Liver (tissue), 8 donors: ENCODE measurements at regions not wholly inside any gene's neighbourhood (a gene's known extent, or its start where the extent isn't known, plus 50 kb on each side); places are given as distances from the start of the nearest gene placed in this dataset.

ENCODE experiments used
- DNase-seq: peaks from one replicate; pipeline ENCODE4 v3.0.0-alpha.2; 2017; ENCODE audit warnings: low spot score
- H3K27ac ChIP-seq, 2 donors: one replicate each; pipeline ENCODE4 v1.7.0; 2013; ENCODE audit warnings: inconsistent platforms in 2 of 2, low read length in 2 of 2, control low read depth in 1 of 2, low read depth in 1 of 2, mild to moderate bottlenecking in 1 of 2
- H3K27me3 ChIP-seq, 4 donors: one replicate each; pipeline versions ENCODE4 v1.6.1 to v1.7.0; 2013; ENCODE audit warnings: low read length in 3 of 4, inconsistent platforms in 1 of 4, mild to moderate bottlenecking in 1 of 4, moderate library complexity in 1 of 4; ENCODE audit not compliant: control insufficient read depth in 4 of 4, insufficient read depth in 4 of 4
- H3K36me3 ChIP-seq, 4 donors: one replicate each; pipeline versions ENCODE4 v1.6.1 to v1.7.0; 2013; ENCODE audit warnings: low read length in 3 of 4, mild to moderate bottlenecking in 3 of 4, low read depth in 1 of 4, moderate library complexity in 1 of 4; ENCODE audit not compliant: control insufficient read depth in 4 of 4, insufficient read depth in 3 of 4
- H3K4me1 ChIP-seq, 4 donors: one replicate each; pipeline versions ENCODE4 v1.6.1 to v1.7.0; 2013; ENCODE audit warnings: low read length in 3 of 4, mild to moderate bottlenecking in 3 of 4, moderate library complexity in 1 of 4; ENCODE audit not compliant: control insufficient read depth in 4 of 4, insufficient read depth in 4 of 4
- H3K4me3 ChIP-seq, 3 donors: one replicate each; pipeline versions ENCODE4 v1.6.1 to v1.7.0; 2013; ENCODE audit warnings: low read length in 3 of 3, control low read depth in 1 of 3, low read depth in 1 of 3, mild to moderate bottlenecking in 1 of 3
- H3K9ac ChIP-seq, 2 donors: one replicate each; pipeline ENCODE4 v1.7.0; 2013; ENCODE audit warnings: low read length in 2 of 2, mild to moderate bottlenecking in 2 of 2, moderate library complexity in 2 of 2, control low read depth in 1 of 2, low read depth in 1 of 2
- H3K9me3 ChIP-seq, 4 donors: one replicate each; pipeline versions ENCODE4 v1.6.1 to v1.7.0; 2013; ENCODE audit warnings: low read length in 3 of 4; ENCODE audit not compliant: control insufficient read depth in 4 of 4
- EGR1 ChIP-seq, 2 donors: IDR thresholded peaks; 2 replicates each; pipeline ENCODE4 v1.6.1; 2016 to 2018; ENCODE audit warnings: antibody characterized with exemption in 2 of 2, low read depth in 2 of 2
- FOXA1 ChIP-seq: IDR thresholded peaks from 2 replicates; pipeline ENCODE4 v1.6.1; 2016; ENCODE audit warnings: antibody characterized with exemption
- FOXA2 ChIP-seq: IDR thresholded peaks from 2 replicates; pipeline ENCODE4 v1.6.1; 2016; ENCODE audit warnings: antibody characterized with exemption
- HNF4A ChIP-seq, 2 donors: conservative IDR thresholded peaks; 2 replicates each; pipeline ENCODE4 v1.6.1; 2016; ENCODE audit warnings: antibody characterized with exemption in 2 of 2, mild to moderate bottlenecking in 2 of 2
- HNF4G ChIP-seq: IDR thresholded peaks from 2 replicates; pipeline ENCODE4 v1.6.1; 2016; ENCODE audit warnings: antibody characterized with exemption
- JUND ChIP-seq, 2 donors: IDR thresholded peaks; 2 replicates each; pipeline ENCODE4 v1.6.1; 2016; ENCODE audit warnings: antibody characterized with exemption in 2 of 2
- NR2F2 ChIP-seq: IDR thresholded peaks from 2 replicates; pipeline ENCODE4 v1.6.1; 2016; ENCODE audit warnings: antibody characterized with exemption
- RAD21 ChIP-seq, 2 donors: IDR thresholded peaks; 2 replicates each; pipeline ENCODE4 v1.6.1; 2016; ENCODE audit warnings: antibody characterized with exemption in 2 of 2, mild to moderate bottlenecking in 2 of 2
- RXRA ChIP-seq, 2 donors: IDR thresholded peaks; 2 replicates each; pipeline ENCODE4 v1.6.1; 2017 to 2018; ENCODE audit warnings: antibody characterized with exemption in 2 of 2, mild to moderate bottlenecking in 1 of 2
- SP1 ChIP-seq: IDR thresholded peaks from 2 replicates; pipeline ENCODE4 v1.6.1; 2018; ENCODE audit warnings: antibody characterized with exemption, mild to moderate bottlenecking
- YY1 ChIP-seq: IDR thresholded peaks from 2 replicates; pipeline ENCODE4 v1.6.1; 2016; ENCODE audit warnings: antibody characterized with exemption, mild to moderate bottlenecking
- whole genome bisulfite sequencing: extraction: QIAGEN DNeasy Blood & Tissue Kit; methylation state at CpG from one replicate; pipeline ENCODE4 v1.1.7; 2013; 5-methylcytosine and 5-hydroxymethylcytosine counted together
- TF ChIP-seq, protein P1 (sequence below): IDR thresholded peaks from 2 replicates; pipeline ENCODE4 v1.6.1; 2016; ENCODE audit warnings: antibody characterized with exemption
- TF ChIP-seq, protein P2 (sequence below): IDR thresholded peaks from 2 replicates; pipeline ENCODE4 v1.6.1; 2016; ENCODE audit warnings: antibody characterized with exemption
- TF ChIP-seq, protein P3 (sequence below): fragments of 150-350 bp; IDR thresholded peaks from 2 replicates; pipeline ENCODE4 v1.5.1; 2017; ENCODE audit warnings: improper control_type of control experiment, low read depth, low read length; ENCODE audit not compliant: missing input control
- TF ChIP-seq, protein P4 (sequence below): IDR thresholded peaks from 2 replicates; pipeline ENCODE4 v1.6.1; 2016; ENCODE audit warnings: antibody characterized with exemption
- TF ChIP-seq, protein P5 (sequence below): IDR thresholded peaks from 2 replicates; pipeline ENCODE4 v1.6.1; 2016; ENCODE audit warnings: antibody characterized with exemption, mild to moderate bottlenecking
- donor health status: healthy.
- donor health status: healthy.
- donor health status: healthy.
- donor health status: healthy.
- donor health status: healthy.

DNA sequence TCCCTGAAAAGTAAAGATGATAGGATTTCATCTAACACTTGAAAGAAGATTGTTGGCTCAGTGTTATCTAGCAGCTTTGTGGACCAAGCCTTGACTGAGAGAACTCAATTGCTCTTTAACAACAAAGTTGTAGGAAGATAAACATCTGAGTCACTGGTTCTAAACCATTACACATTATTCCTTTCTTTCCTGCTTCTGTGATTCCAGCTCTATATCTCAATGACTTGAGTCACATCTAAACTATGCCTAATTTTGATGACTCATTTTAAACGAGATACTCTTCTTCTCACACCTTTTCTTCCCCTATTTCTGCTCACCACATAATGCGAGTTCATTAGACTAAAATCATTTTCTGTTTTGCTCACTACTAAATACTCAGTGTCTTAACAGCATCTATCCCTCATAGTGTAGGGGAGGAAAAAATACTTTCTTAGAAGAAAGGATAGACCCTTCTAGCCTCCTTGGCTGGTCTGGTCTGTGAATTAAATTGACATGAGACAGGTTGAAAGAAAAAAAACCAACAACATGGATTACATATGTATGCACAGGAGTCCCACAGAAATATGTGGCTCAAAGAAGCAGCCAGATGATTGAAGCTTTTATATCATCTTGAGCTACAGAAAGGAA, 201.4 kb downstream of the C12orf50 start:
- WGBS, result 70% methylated on average over 2 of the region's 2 CpGs
- H3K9me3 ChIP-seq, result no peaks in the 10 kb centered on the region
- H3K27ac ChIP-seq, result no peak overlapping the region
- no peaks in the 10 kb centered on the region for H3K36me3 ChIP-seq
- no peak overlapping the region for H3K4me3 ChIP-seq
- no peaks in the 10 kb centered on the region for H3K4me1 ChIP-seq
- DNase-seq, result no peak
- TF ChIP-seq JUND (IDR thresholded peaks at IDR 0.05) (no peak), HNF4G (no peak), SP1 (no peak), RAD21 (IDR thresholded peaks at IDR 0.05) (no peak), FOXA1 (no peak), NR2F2 (no peak), YY1 (no peak), EGR1 (IDR thresholded peaks at IDR 0.05; ENCODE audit: low read depth in 2 of 2) (no peak), FOXA2 (no peak), HNF4A (conservative IDR thresholded peaks at IDR 0.05) (no peak)
- TF ChIP-seq, protein P1, sequence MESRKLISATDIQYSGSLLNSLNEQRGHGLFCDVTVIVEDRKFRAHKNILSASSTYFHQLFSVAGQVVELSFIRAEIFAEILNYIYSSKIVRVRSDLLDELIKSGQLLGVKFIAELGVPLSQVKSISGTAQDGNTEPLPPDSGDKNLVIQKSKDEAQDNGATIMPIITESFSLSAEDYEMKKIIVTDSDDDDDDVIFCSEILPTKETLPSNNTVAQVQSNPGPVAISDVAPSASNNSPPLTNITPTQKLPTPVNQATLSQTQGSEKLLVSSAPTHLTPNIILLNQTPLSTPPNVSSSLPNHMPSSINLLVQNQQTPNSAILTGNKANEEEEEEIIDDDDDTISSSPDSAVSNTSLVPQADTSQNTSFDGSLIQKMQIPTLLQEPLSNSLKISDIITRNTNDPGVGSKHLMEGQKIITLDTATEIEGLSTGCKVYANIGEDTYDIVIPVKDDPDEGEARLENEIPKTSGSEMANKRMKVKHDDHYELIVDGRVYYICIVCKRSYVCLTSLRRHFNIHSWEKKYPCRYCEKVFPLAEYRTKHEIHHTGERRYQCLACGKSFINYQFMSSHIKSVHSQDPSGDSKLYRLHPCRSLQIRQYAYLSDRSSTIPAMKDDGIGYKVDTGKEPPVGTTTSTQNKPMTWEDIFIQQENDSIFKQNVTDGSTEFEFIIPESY, result no peak
- TF ChIP-seq, protein P2, sequence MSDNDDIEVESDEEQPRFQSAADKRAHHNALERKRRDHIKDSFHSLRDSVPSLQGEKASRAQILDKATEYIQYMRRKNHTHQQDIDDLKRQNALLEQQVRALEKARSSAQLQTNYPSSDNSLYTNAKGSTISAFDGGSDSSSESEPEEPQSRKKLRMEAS, result no peak
- TF ChIP-seq, protein P3, sequence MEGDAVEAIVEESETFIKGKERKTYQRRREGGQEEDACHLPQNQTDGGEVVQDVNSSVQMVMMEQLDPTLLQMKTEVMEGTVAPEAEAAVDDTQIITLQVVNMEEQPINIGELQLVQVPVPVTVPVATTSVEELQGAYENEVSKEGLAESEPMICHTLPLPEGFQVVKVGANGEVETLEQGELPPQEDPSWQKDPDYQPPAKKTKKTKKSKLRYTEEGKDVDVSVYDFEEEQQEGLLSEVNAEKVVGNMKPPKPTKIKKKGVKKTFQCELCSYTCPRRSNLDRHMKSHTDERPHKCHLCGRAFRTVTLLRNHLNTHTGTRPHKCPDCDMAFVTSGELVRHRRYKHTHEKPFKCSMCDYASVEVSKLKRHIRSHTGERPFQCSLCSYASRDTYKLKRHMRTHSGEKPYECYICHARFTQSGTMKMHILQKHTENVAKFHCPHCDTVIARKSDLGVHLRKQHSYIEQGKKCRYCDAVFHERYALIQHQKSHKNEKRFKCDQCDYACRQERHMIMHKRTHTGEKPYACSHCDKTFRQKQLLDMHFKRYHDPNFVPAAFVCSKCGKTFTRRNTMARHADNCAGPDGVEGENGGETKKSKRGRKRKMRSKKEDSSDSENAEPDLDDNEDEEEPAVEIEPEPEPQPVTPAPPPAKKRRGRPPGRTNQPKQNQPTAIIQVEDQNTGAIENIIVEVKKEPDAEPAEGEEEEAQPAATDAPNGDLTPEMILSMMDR, result no peak
- TF ChIP-seq, protein P4, sequence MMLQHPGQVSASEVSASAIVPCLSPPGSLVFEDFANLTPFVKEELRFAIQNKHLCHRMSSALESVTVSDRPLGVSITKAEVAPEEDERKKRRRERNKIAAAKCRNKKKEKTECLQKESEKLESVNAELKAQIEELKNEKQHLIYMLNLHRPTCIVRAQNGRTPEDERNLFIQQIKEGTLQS, result no peak
- H3K27me3 ChIP-seq, result no peaks in the 10 kb centered on the region
- no peak overlapping the region for H3K9ac ChIP-seq

DNA sequence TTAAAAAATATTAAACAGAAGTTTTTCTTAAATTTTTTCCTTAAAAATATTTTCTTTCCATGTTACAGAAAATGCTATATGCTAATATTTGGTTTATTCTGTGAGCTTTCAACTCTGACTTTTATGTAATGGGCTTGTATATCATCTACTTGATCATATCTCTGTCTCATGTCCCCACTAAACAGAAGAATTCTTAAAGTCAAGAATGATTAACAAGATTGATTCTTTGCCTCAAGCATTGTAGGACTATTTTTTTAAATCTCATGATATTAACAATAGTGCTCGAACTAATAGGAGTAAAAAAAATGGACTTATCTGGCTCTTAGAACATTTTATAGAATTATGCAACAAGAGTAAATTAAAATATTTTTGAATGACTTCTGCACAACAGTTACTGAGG, 206.3 kb downstream of the C12orf50 start:
- no peak for DNase-seq
- Histone ChIP-seq H3K4me1 (peaks cover 0 to 8% (median 4%) of the 10 kb centered on the region in 4 donors), H3K27ac (no peak overlapping the region), H3K9ac (no peak overlapping the region), H3K9me3 (no peaks in the 10 kb centered on the region), H3K4me3 (no peak overlapping the region), H3K36me3 (no peaks in the 10 kb centered on the region), H3K27me3 (no peaks in the 10 kb centered on the region)
- TF ChIP-seq, protein P5, sequence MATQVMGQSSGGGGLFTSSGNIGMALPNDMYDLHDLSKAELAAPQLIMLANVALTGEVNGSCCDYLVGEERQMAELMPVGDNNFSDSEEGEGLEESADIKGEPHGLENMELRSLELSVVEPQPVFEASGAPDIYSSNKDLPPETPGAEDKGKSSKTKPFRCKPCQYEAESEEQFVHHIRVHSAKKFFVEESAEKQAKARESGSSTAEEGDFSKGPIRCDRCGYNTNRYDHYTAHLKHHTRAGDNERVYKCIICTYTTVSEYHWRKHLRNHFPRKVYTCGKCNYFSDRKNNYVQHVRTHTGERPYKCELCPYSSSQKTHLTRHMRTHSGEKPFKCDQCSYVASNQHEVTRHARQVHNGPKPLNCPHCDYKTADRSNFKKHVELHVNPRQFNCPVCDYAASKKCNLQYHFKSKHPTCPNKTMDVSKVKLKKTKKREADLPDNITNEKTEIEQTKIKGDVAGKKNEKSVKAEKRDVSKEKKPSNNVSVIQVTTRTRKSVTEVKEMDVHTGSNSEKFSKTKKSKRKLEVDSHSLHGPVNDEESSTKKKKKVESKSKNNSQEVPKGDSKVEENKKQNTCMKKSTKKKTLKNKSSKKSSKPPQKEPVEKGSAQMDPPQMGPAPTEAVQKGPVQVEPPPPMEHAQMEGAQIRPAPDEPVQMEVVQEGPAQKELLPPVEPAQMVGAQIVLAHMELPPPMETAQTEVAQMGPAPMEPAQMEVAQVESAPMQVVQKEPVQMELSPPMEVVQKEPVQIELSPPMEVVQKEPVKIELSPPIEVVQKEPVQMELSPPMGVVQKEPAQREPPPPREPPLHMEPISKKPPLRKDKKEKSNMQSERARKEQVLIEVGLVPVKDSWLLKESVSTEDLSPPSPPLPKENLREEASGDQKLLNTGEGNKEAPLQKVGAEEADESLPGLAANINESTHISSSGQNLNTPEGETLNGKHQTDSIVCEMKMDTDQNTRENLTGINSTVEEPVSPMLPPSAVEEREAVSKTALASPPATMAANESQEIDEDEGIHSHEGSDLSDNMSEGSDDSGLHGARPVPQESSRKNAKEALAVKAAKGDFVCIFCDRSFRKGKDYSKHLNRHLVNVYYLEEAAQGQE, result no peak
- TF ChIP-seq HNF4A (conservative IDR thresholded peaks at IDR 0.05) (no peak), RXRA (IDR thresholded peaks at IDR 0.05) (no peak), HNF4G (no peak), JUND (IDR thresholded peaks at IDR 0.05) (no peak), SP1 (no peak), YY1 (no peak)
- TF ChIP-seq, protein P4, result no peak
- 88% methylated on average over 1 of the region's 1 CpG for WGBS
